Keratinocyte (primary cell): ENCODE measurements at regions not wholly inside any gene's neighbourhood (a gene's known extent, or its start where the extent isn't known, plus 50 kb on each side); places are given as distances from the start of the nearest gene placed in this dataset.

ENCODE experiments used
- CTCF ChIP-seq, 3 experiments: IDR thresholded peaks in 1 of 3; conservative IDR thresholded peaks in 1 of 3; optimal IDR thresholded peaks in 1 of 3; 2 replicates in 2 of 3; 3 replicates in 1 of 3; pipeline versions ENCODE3 to v1.5.1; 2011; ENCODE audit warnings: low read length in 3 of 3, mild to moderate bottlenecking in 3 of 3, moderate library complexity in 2 of 3, control low read depth in 1 of 3, inconsistent platforms in 1 of 3; ENCODE audit not compliant: insufficient read depth in 2 of 3; ENCODE audit errors: extremely low read depth in 1 of 3
- EZH2 ChIP-seq: IDR thresholded peaks from one replicate; pipeline ENCODE4 v1.6.1; 2012; ENCODE audit warnings: inconsistent platforms, mild to moderate bottlenecking, low read length, moderate library complexity

- TF ChIP-seq CTCF (optimal IDR thresholded peaks at IDR 0.05 in 1 of 3, IDR thresholded peaks at IDR 0.05 in 1 of 3, conservative IDR thresholded peaks at IDR 0.05 in 1 of 3; ENCODE audit: extremely low read depth in 1 of 3, insufficient read depth in 2 of 3, low read length in 3 of 3) (no peak), EZH2 (no peak)
These were observed 193.8 kb downstream of the FBXO8 start for GRCh38 chr4:174089711-174090110.
